ENCODE measurements at regions not wholly inside any gene's neighbourhood (a gene's known extent, or its start where the extent isn't known, plus 50 kb on each side); places are given as distances from the start of the nearest gene placed in this dataset.

DNA sequence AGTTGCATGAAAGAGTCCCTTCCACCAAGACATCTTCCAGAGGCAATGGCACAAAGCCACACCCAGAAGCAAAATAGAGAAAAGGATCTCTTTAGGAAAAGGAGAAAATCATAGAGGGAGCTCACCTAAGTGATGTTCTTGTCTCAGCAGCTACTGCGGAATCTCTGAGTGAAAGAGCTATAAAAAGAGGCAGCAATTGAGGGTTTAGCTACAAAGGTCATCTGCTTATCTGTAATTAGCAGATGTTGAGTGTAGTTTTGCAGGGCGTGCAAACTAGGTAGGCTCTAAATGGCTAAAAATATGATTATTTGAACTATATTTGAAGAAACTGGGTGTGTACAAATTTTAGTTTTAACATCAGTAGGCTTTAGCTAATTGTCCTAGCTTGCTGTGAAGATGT is 276.0 kb downstream of the HS3ST1 start:
- Histone ChIP-seq H3K4me2 (ENCODE audit: low read length) (no peak overlapping the region), H3K36me3 (ENCODE audit: control insufficient read depth, insufficient read depth, low read length) (no peaks in the 10 kb centered on the region), H3K4me1 (no peaks in the 10 kb centered on the region), H3K27me3 (ENCODE audit: control insufficient read depth, insufficient read depth, low read length) (no peaks in the 10 kb centered on the region), H3K27ac (no peak overlapping the region), H2AFZ (no peak overlapping the region), H3K9ac (no peak overlapping the region), H3K9me3 (ENCODE audit: control insufficient read depth, low read length) (no peaks in the 10 kb centered on the region), H3K79me2 (no peaks in the 10 kb centered on the region), H3K4me3 (ENCODE audit: low read depth, low read length) (no peak overlapping the region)
- TF ChIP-seq, protein P1, sequence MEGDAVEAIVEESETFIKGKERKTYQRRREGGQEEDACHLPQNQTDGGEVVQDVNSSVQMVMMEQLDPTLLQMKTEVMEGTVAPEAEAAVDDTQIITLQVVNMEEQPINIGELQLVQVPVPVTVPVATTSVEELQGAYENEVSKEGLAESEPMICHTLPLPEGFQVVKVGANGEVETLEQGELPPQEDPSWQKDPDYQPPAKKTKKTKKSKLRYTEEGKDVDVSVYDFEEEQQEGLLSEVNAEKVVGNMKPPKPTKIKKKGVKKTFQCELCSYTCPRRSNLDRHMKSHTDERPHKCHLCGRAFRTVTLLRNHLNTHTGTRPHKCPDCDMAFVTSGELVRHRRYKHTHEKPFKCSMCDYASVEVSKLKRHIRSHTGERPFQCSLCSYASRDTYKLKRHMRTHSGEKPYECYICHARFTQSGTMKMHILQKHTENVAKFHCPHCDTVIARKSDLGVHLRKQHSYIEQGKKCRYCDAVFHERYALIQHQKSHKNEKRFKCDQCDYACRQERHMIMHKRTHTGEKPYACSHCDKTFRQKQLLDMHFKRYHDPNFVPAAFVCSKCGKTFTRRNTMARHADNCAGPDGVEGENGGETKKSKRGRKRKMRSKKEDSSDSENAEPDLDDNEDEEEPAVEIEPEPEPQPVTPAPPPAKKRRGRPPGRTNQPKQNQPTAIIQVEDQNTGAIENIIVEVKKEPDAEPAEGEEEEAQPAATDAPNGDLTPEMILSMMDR (IDR thresholded peaks at IDR 0.05): no peak

DNA sequence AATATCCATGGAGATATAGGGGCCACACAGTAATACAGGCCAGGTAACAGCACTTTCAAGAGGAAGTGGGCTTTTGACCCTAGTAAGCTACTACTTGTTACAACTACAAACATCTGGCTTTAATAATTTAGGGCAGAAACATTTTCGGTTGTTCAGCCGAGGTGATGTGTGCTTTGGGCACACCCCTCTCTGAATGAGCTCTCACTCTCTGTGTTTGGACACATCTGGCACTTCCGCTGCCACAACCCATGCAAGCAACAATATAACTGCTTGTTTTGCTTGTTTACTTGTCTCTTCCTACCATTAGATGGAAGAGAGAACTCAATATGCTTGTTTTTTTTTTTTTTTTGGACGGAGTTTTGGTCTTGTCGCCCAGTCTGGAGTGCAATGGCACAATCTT is 277.2 kb downstream of the HS3ST1 start:
- Histone ChIP-seq H3K4me1 (no peaks in the 10 kb centered on the region), H3K27me3 (ENCODE audit: control insufficient read depth, insufficient read depth, low read length) (no peaks in the 10 kb centered on the region), H3K79me2 (no peaks in the 10 kb centered on the region), H2AFZ (no peak overlapping the region), H3K9ac (no peak overlapping the region), H3K9me3 (ENCODE audit: control insufficient read depth, low read length) (no peaks in the 10 kb centered on the region), H3K4me2 (ENCODE audit: low read length) (no peak overlapping the region), H3K36me3 (ENCODE audit: control insufficient read depth, insufficient read depth, low read length) (no peaks in the 10 kb centered on the region), H3K4me3 (ENCODE audit: low read depth, low read length) (no peak overlapping the region), H3K27ac (no peak overlapping the region)
- TF ChIP-seq, protein P1 (IDR thresholded peaks at IDR 0.05): no peak

DNA sequence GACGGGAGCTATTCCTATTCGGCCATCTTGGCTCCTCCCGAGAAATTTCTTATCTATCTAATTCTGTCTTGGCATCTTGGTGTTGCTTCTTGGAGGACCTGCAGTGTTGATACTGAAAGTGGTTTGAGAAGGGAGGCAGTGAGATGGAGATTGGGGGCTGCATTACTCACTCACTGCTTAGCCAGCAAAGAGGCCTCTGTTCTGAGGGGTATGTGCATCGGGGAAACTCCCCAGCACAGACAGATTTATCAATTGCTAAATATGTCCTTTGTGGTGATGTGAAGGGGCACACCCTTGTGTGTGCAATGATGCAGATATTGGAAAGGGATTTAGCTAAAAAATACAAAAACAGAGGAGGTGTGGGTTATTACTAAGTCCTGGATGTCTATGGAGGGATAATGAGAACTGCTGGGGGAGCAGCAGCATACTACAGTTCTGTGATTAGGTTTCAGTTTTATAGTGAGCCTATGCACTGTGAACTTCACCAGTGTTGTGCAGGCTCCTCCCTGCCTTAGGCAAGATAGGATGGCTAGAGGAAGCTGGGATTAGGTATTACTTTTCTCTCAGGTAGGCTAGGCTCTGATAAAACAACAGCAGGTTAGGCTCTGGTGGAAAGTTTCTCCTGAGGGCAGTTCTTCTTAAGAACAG is 279.0 kb downstream of the HS3ST1 start:
- TF ChIP-seq, protein P1 (IDR thresholded peaks at IDR 0.05): no peak
- Histone ChIP-seq H3K9ac (no peak overlapping the region), H3K27ac (no peak overlapping the region), H3K36me3 (ENCODE audit: control insufficient read depth, insufficient read depth, low read length) (no peaks in the 10 kb centered on the region), H3K4me1 (no peaks in the 10 kb centered on the region), H3K79me2 (no peaks in the 10 kb centered on the region), H3K27me3 (ENCODE audit: control insufficient read depth, insufficient read depth, low read length) (no peaks in the 10 kb centered on the region), H3K4me2 (ENCODE audit: low read length) (no peak overlapping the region), H2AFZ (no peak overlapping the region), H3K4me3 (ENCODE audit: low read depth, low read length) (no peak overlapping the region), H3K9me3 (ENCODE audit: control insufficient read depth, low read length) (no peaks in the 10 kb centered on the region)

DNA sequence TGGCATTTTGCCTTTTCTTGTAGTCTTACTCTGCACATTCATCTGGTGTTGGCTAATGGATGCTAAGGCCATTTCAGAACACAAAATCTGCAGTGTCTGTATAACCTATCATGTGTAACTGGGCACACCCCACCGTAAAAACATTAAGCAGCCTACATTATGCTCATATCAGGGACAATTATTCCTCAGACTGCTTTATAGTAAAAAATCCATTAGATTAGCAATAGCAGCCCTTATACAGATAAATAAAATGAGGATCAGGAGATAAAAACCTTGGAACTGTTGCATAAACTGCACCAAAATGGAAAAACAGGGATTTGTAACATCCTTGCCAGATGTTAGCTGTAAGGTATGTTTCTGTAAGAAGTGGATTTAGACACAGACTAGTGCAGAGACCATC is 288.8 kb downstream of the HS3ST1 start:
- H3K9ac ChIP-seq: no peak overlapping the region
- no peaks in the 10 kb centered on the region for H3K79me2 ChIP-seq
- no peak overlapping the region for H2AFZ ChIP-seq
- TF ChIP-seq, protein P1 (IDR thresholded peaks at IDR 0.05): no peak
- H3K27me3 ChIP-seq (ENCODE audit: control insufficient read depth, insufficient read depth, low read length): no peaks in the 10 kb centered on the region
- H3K4me2 ChIP-seq (ENCODE audit: low read length): no peak overlapping the region
- no peaks in the 10 kb centered on the region for H3K36me3 ChIP-seq (ENCODE audit: control insufficient read depth, insufficient read depth, low read length)
- no peak overlapping the region for H3K4me3 ChIP-seq (ENCODE audit: low read depth, low read length)
- no peaks in the 10 kb centered on the region for H3K9me3 ChIP-seq (ENCODE audit: control insufficient read depth, low read length)
- no peak overlapping the region for H3K27ac ChIP-seq
- H3K4me1 ChIP-seq: no peaks in the 10 kb centered on the region

DNA sequence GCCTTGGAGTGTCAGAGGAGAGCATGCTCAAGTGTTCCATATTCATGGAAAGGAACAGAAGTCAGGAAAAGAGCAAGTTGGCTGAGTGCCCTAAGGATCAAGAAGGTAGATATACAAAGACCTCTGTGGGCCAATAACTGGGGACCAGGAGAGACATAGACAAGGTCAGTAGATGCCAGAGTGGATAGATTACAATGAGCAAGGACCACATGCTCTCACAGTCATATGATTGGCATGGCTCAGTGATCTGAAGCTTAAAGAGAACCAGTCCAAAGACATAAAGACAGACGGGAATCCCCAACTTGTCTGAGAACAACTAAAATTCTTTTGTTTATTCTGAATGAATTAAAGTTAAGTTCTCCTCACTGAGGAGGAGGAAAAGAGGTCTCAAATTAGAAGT is 289.7 kb downstream of the HS3ST1 start:
- no peaks in the 10 kb centered on the region for H3K79me2 ChIP-seq
- TF ChIP-seq, protein P1 (IDR thresholded peaks at IDR 0.05): no peak

More for the DNA sequence above, 289.7 kb downstream of the HS3ST1 start:
- no peak overlapping the region for H3K4me2 ChIP-seq (ENCODE audit: low read length)
- no peaks in the 10 kb centered on the region for H3K36me3 ChIP-seq (ENCODE audit: control insufficient read depth, insufficient read depth, low read length)
- no peaks in the 10 kb centered on the region for H3K9me3 ChIP-seq (ENCODE audit: control insufficient read depth, low read length)
- no peak overlapping the region for H2AFZ ChIP-seq
- no peaks in the 10 kb centered on the region for H3K4me1 ChIP-seq
- H3K27ac ChIP-seq: no peak overlapping the region
- no peak overlapping the region for H3K4me3 ChIP-seq (ENCODE audit: low read depth, low read length)
- no peak overlapping the region for H3K9ac ChIP-seq
- H3K27me3 ChIP-seq (ENCODE audit: control insufficient read depth, insufficient read depth, low read length): no peaks in the 10 kb centered on the region
